GM19238 (cell line): ENCODE measurements at regions not wholly inside any gene's neighbourhood (a gene's known extent, or its start where the extent isn't known, plus 50 kb on each side); places are given as distances from the start of the nearest gene placed in this dataset.

Experiments used
- DNase-seq: peaks from one replicate; pipeline ENCODE4 v3.0.0; 2011; ENCODE audit warnings: low spot score; ENCODE audit not compliant: insufficient read length

- DNase-seq, result no peak
Observed at GRCh38 chr7:136179851-136180721, 202.9 kb upstream of the MTPN start.

GRCh38 chr7:136179154-136179553 is 202.0 kb upstream of the MTPN start:
- no peak for DNase-seq

GRCh38 chr7:136174477-136175125 is 197.4 kb upstream of the MTPN start:
- DNase-seq, result no peak

- no peak for DNase-seq
Observed at GRCh38 chr7:136173874-136174273, 196.7 kb upstream of the MTPN start.

GRCh38 chr7:136171233-136171632 is 194.1 kb upstream of the MTPN start:
- no peak for DNase-seq

- DNase-seq, result no peak
Observed at GRCh38 chr7:136168821-136169220, 191.7 kb upstream of the MTPN start.

- no peak for DNase-seq
Observed at GRCh38 chr7:136167991-136168390, 190.8 kb upstream of the MTPN start.

GRCh38 chr7:136166521-136166920 is 189.4 kb upstream of the MTPN start:
- DNase-seq, result no peak

- no peak for DNase-seq
Observed at GRCh38 chr7:136163340-136163801, 186.2 kb upstream of the MTPN start.

- DNase-seq, result no peak
Observed at GRCh38 chr7:136150311-136150710, 173.2 kb upstream of the MTPN start.

GRCh38 chr7:136148920-136149319 is 171.8 kb upstream of the MTPN start:
- DNase-seq, result no peak

GRCh38 chr7:136146925-136147324 is 169.8 kb upstream of the MTPN start:
- DNase-seq, result no peak

- DNase-seq, result no peak
Observed at GRCh38 chr7:136144182-136144581, 167.0 kb upstream of the MTPN start.

- DNase-seq, result no peak
Observed at GRCh38 chr7:136143271-136143670, 166.1 kb upstream of the MTPN start.

GRCh38 chr7:136142583-136142982 is 165.4 kb upstream of the MTPN start:
- DNase-seq, result no peak

- DNase-seq, result no peak
Observed at GRCh38 chr7:136140469-136140868, 163.3 kb upstream of the MTPN start.

- no peak for DNase-seq
Observed at GRCh38 chr7:136139417-136139816, 162.3 kb upstream of the MTPN start.

GRCh38 chr7:136138991-136139390 is 161.8 kb upstream of the MTPN start:
- no peak for DNase-seq

- DNase-seq, result no peak
Observed at GRCh38 chr7:136136906-136137454, 159.8 kb upstream of the MTPN start.

- no peak for DNase-seq
Observed at GRCh38 chr7:136134503-136134902, 157.3 kb upstream of the MTPN start.

- no peak for DNase-seq
Observed at GRCh38 chr7:136133551-136133950, 156.4 kb upstream of the MTPN start.

GRCh38 chr7:136131304-136131630 is 154.1 kb upstream of the MTPN start:
- DNase-seq, result no peak
